ENCODE measurements at regions not wholly inside any gene's neighbourhood (a gene's known extent, or its start where the extent isn't known, plus 50 kb on each side); places are given as distances from the start of the nearest gene placed in this dataset.

- TF ChIP-seq CTCF (IDR thresholded peaks at IDR 0.05 in 4 of 5, conservative IDR thresholded peaks at IDR 0.05 in 1 of 5) (no peak), POLR2A (IDR thresholded peaks at IDR 0.05) (no peak)
Observed at GRCh38 chr4:181745933-181746625, 497.1 kb upstream of the TENM3 start.

All from gastrocnemius medialis (tissue), 4 donors.